Kidney epithelial cell (primary cell): ENCODE measurements at regions not wholly inside any gene's neighbourhood (a gene's known extent, or its start where the extent isn't known, plus 50 kb on each side); places are given as distances from the start of the nearest gene placed in this dataset.
"Not testable (repeated sequence)": the region's sequence is repeated elsewhere in the genome, so short reads cannot be mapped to it uniquely, and the experiment has no call there.

ENCODE experiments used
- DNase-seq: peaks from one replicate; pipeline ENCODE4 v3.0.0-alpha.2; 2010; ENCODE audit warnings: low read depth
- H3K27me3 ChIP-seq: 2 replicates; pipeline ENCODE4 v1.6.0; 2011; ENCODE audit warnings: low read length; ENCODE audit not compliant: control insufficient read depth, insufficient read depth
- H3K36me3 ChIP-seq: 2 replicates; pipeline ENCODE4 v1.5.1; 2011; ENCODE audit warnings: low read length; ENCODE audit not compliant: control insufficient read depth, insufficient read depth
- H3K4me3 ChIP-seq: 2 replicates; pipeline ENCODE4 v1.5.1; 2011; ENCODE audit warnings: low read depth, mild to moderate bottlenecking, control low read depth, low read length
- CTCF ChIP-seq: IDR thresholded peaks from 2 replicates; pipeline ENCODE4 v1.5.1; 2011; ENCODE audit warnings: mild to moderate bottlenecking, moderate library complexity, low read length, control low read depth, inconsistent platforms; ENCODE audit not compliant: insufficient read depth, poor library complexity, severe bottlenecking

- Histone ChIP-seq H3K4me3 (no peak overlapping the region), H3K27me3 (no peaks in the 10 kb centered on the region), H3K36me3 (no peaks in the 10 kb centered on the region)
- DNase-seq, result no peak
- TF ChIP-seq CTCF, result no peak
Measured at GRCh38 chr7:66426332-66426731, 202.3 kb upstream of the KCTD7 start.

GRCh38 chr7:66426996-66427395 is 201.7 kb upstream of the KCTD7 start:
- H3K4me3 ChIP-seq, result no peak overlapping the region
- TF ChIP-seq CTCF, result no peak
- no peaks in the 10 kb centered on the region for H3K27me3 ChIP-seq
- no peaks in the 10 kb centered on the region for H3K36me3 ChIP-seq
- no peak for DNase-seq

GRCh38 chr7:66427956-66428355 is 200.7 kb upstream of the KCTD7 start:
- DNase-seq, result no peak
- Histone ChIP-seq H3K27me3 (no peaks in the 10 kb centered on the region), H3K4me3 (no peak overlapping the region), H3K36me3 (no peaks in the 10 kb centered on the region)
- no peak for TF ChIP-seq CTCF

GRCh38 chr7:66429498-66430163 is 199.1 kb upstream of the KCTD7 start:
- no peak overlapping the region for H3K4me3 ChIP-seq
- no peak for TF ChIP-seq CTCF
- H3K36me3 ChIP-seq, result no peaks in the 10 kb centered on the region
- DNase-seq, result no peak
- no peaks in the 10 kb centered on the region for H3K27me3 ChIP-seq

GRCh38 chr7:66430164-66430545 is 198.5 kb upstream of the KCTD7 start:
- no peak for TF ChIP-seq CTCF
- Histone ChIP-seq H3K27me3 (no peaks in the 10 kb centered on the region), H3K36me3 (no peaks in the 10 kb centered on the region), H3K4me3 (no peak overlapping the region)
- no peak for DNase-seq

GRCh38 chr7:66438703-66439405 is 189.8 kb upstream of the KCTD7 start:
- H3K27me3 ChIP-seq, H3K36me3 ChIP-seq, DNase-seq, H3K4me3 ChIP-seq: not testable (repeated sequence)
